IMR-90 (cell line): ENCODE measurements at regions not wholly inside any gene's neighbourhood (a gene's known extent, or its start where the extent isn't known, plus 50 kb on each side); places are given as distances from the start of the nearest gene placed in this dataset.

Experiments
- ATAC-seq: fragments of 200-7000 bp; cut with Tn5 transposase; 2 replicates; pipeline ENCODE4 v1.9.1; 2020; ENCODE audit warnings: low read depth, mild to moderate bottlenecking, moderate library complexity
- BruUV-seq: library from RNA; stranded (reverse); fragments of 400-500 nt; replicated peaks from 2 replicates; lab custom pipeline; 2021; lab: Mats Ljungman, UMichigan
- CTCF ChIA-PET: fragments of 300-600 bp; formaldehyde crosslinking; extraction: SDS; loops from one replicate; lab custom pipeline; 2021; ENCODE audit warnings: antibody characterized with exemption; lab: Yijun Ruan, JAX
- POLR2A ChIA-PET: fragments of 300-600 bp; sonication (Branson Sonifier 250); formaldehyde crosslinking; loops from one replicate; lab custom pipeline; 2022; ENCODE audit warnings: antibody characterized with exemption; ENCODE audit not compliant: unreplicated experiment; lab: Charles Lee
- DNase-seq: peaks from one replicate; pipeline ENCODE4 v3.0.0; 2013
- H2AFZ ChIP-seq: replicated peaks from 2 replicates; pipeline ENCODE3; 2013; ENCODE audit warnings: low read length, mild to moderate bottlenecking; ENCODE audit not compliant: poor library complexity
- H2AK5ac ChIP-seq: 2 replicates; pipeline ENCODE4 v1.6.1; 2013; ENCODE audit warnings: low read depth, low read length, inconsistent platforms
- H2AK9ac ChIP-seq: replicated peaks from 2 replicates; pipeline ENCODE3; 2013; ENCODE audit warnings: mild to moderate bottlenecking, low read depth, low read length, moderate library complexity; ENCODE audit not compliant: poor library complexity
- H2BK120ac ChIP-seq: 2 replicates; pipeline ENCODE4 v1.6.1; 2013; ENCODE audit warnings: low read depth, low read length, inconsistent platforms
- H2BK15ac ChIP-seq: 3 replicates; pipeline ENCODE4 v1.6.1; 2013; ENCODE audit warnings: low read depth, low read length, inconsistent platforms
- H2BK20ac ChIP-seq: 2 replicates; pipeline ENCODE4 v1.6.1; 2013; ENCODE audit warnings: low read depth, mild to moderate bottlenecking, inconsistent platforms, low read length, moderate library complexity
- H2BK5ac ChIP-seq: 2 replicates; pipeline ENCODE4 v1.6.1; 2013; ENCODE audit warnings: mild to moderate bottlenecking, low read depth, low read length, inconsistent platforms; ENCODE audit not compliant: poor library complexity, severe bottlenecking
- H3K14ac ChIP-seq: replicated peaks from 2 replicates; pipeline ENCODE4 v1.6.1; 2013; ENCODE audit warnings: low read depth, low read length, inconsistent platforms
- H3K18ac ChIP-seq: 2 replicates; pipeline ENCODE4 v1.6.1; 2013; ENCODE audit warnings: low read depth, low read length, control low read depth
- H3K23ac ChIP-seq: 2 replicates; pipeline ENCODE4 v1.6.1; 2013; ENCODE audit warnings: low read depth, low read length, inconsistent platforms
- H3K27ac ChIP-seq: 2 replicates; pipeline ENCODE4 v1.5.1; 2013; ENCODE audit warnings: mild to moderate bottlenecking, control low read depth, low read length; ENCODE audit not compliant: insufficient read depth
- H3K27me3 ChIP-seq: 2 replicates; pipeline ENCODE4 v1.6.1; 2013; ENCODE audit warnings: low read length; ENCODE audit not compliant: control insufficient read depth, insufficient read depth
- H3K36me3 ChIP-seq: 2 replicates; pipeline ENCODE4 v1.6.1; 2013; ENCODE audit warnings: low read length, mixed read lengths; ENCODE audit not compliant: control insufficient read depth, insufficient read depth
- H3K4ac ChIP-seq: 2 replicates; pipeline ENCODE4 v1.6.1; 2013; ENCODE audit warnings: low read depth, low read length, inconsistent platforms
- H3K4me1 ChIP-seq: 2 replicates; pipeline ENCODE4 v1.6.1; 2013; ENCODE audit warnings: low read length, mixed read lengths; ENCODE audit not compliant: control insufficient read depth, insufficient read depth
- H3K4me2 ChIP-seq: 2 replicates; pipeline ENCODE4 v1.6.1; 2013; ENCODE audit warnings: low read depth, mild to moderate bottlenecking, control low read depth, low read length, moderate library complexity
- H3K4me3 ChIP-seq: 2 replicates; pipeline ENCODE4 v1.5.1; 2013; ENCODE audit warnings: low read depth, mild to moderate bottlenecking, control low read depth, low read length, moderate library complexity; ENCODE audit not compliant: insufficient read depth
- H3K56ac ChIP-seq: 2 replicates; pipeline ENCODE4 v1.6.1; 2013; ENCODE audit warnings: low read length, inconsistent platforms; ENCODE audit not compliant: insufficient read depth; ENCODE audit errors: extremely low read depth
- H3K79me1 ChIP-seq, 2 experiments: 2 replicates each; pipeline ENCODE4 v1.6.1; 2013; ENCODE audit warnings: low read length in 2 of 2, inconsistent platforms in 1 of 2, low read depth in 1 of 2
- H3K9ac ChIP-seq: 2 replicates; pipeline ENCODE4 v1.6.1; 2013; ENCODE audit warnings: low read depth, low read length, control low read depth
- H3K9me1 ChIP-seq: 2 replicates; pipeline ENCODE4 v1.6.1; 2013; ENCODE audit warnings: low read length, inconsistent platforms; ENCODE audit not compliant: insufficient read depth
- H3K9me3 ChIP-seq: 2 replicates; pipeline ENCODE4 v1.6.1; 2013; ENCODE audit warnings: low read length; ENCODE audit not compliant: control insufficient read depth, insufficient read depth
- H4K20me1 ChIP-seq: 2 replicates; pipeline ENCODE4 v1.6.1; 2013; ENCODE audit warnings: low read length, inconsistent platforms; ENCODE audit not compliant: insufficient read depth
- H4K5ac ChIP-seq: 2 replicates; pipeline ENCODE4 v1.6.1; 2013; ENCODE audit warnings: mild to moderate bottlenecking, low read depth, low read length, control low read depth
- H4K8ac ChIP-seq, 2 experiments: 2 replicates each; pipeline ENCODE4 v1.6.1; 2013; ENCODE audit warnings: low read depth in 2 of 2, low read length in 2 of 2, control low read depth in 1 of 2, inconsistent platforms in 1 of 2
- H4K91ac ChIP-seq: 2 replicates; pipeline ENCODE4 v1.6.1; 2013; ENCODE audit warnings: low read depth, low read length, inconsistent platforms; ENCODE audit not compliant: insufficient read depth
- BHLHE40 ChIP-seq: fragments of 150-350 bp; IDR thresholded peaks from 2 replicates; pipeline ENCODE4 v1.6.1; 2016; ENCODE audit warnings: mild to moderate bottlenecking, low read depth, low read length
- CEBPB ChIP-seq: IDR thresholded peaks from 2 replicates; pipeline ENCODE4 v1.6.1; 2012; ENCODE audit warnings: low read depth, low read length, improper control_type of control experiment
- CHD1 ChIP-seq: IDR thresholded peaks from 2 replicates; pipeline ENCODE4 v1.6.1; 2012; ENCODE audit warnings: low read depth, low read length, improper control_type of control experiment
- CTCF ChIP-seq: conservative IDR thresholded peaks from 2 replicates; pipeline ENCODE4 v1.5.1; 2012; ENCODE audit warnings: mild to moderate bottlenecking, low read depth, low read length, improper control_type of control experiment
- ELK1 ChIP-seq: fragments of 150-350 bp; IDR thresholded peaks from 2 replicates; pipeline ENCODE4 v1.6.1; 2016; ENCODE audit warnings: low read depth, mild to moderate bottlenecking, low read length, moderate library complexity, borderline replicate concordance
- FOS ChIP-seq: fragments of 150-350 bp; IDR thresholded peaks from 2 replicates; pipeline ENCODE4 v1.6.1; 2016; ENCODE audit warnings: low read depth, low read length
- MAFK ChIP-seq: IDR thresholded peaks from 2 replicates; pipeline ENCODE4 v1.6.1; 2012; ENCODE audit warnings: low read depth, low read length, improper control_type of control experiment
- MAZ ChIP-seq: IDR thresholded peaks from 2 replicates; pipeline ENCODE4 v1.6.1; 2012; ENCODE audit warnings: low read depth, mild to moderate bottlenecking, low read length, improper control_type of control experiment, moderate library complexity, borderline replicate concordance
- MXI1 ChIP-seq: IDR thresholded peaks from 2 replicates; pipeline ENCODE4 v1.6.1; 2012; ENCODE audit warnings: low read depth, mild to moderate bottlenecking, low read length, moderate library complexity, borderline replicate concordance
- NFE2L2 ChIP-seq: fragments of 150-350 bp; IDR thresholded peaks from 2 replicates; pipeline ENCODE4 v1.6.1; 2016; ENCODE audit warnings: low read depth, mild to moderate bottlenecking, low read length
- POLR2A ChIP-seq: IDR thresholded peaks from 2 replicates; pipeline ENCODE4 v1.6.1; 2012; ENCODE audit warnings: mild to moderate bottlenecking, low read depth, low read length
- RAD21 ChIP-seq: IDR thresholded peaks from 2 replicates; pipeline ENCODE4 v1.6.1; 2012; ENCODE audit warnings: low read length, improper control_type of control experiment
- RCOR1 ChIP-seq: IDR thresholded peaks from 2 replicates; pipeline ENCODE4 v1.6.1; 2012; ENCODE audit warnings: mild to moderate bottlenecking, low read length, improper control_type of control experiment; ENCODE audit not compliant: insufficient replicate concordance
- RFX5 ChIP-seq: IDR thresholded peaks from 2 replicates; pipeline ENCODE4 v1.8.0; 2012; ENCODE audit warnings: low read depth, mild to moderate bottlenecking, low read length, moderate library complexity
- SMC3 ChIP-seq: fragments of 150-350 bp; IDR thresholded peaks from 2 replicates; pipeline ENCODE4 v1.6.1; 2016; ENCODE audit warnings: low read depth, mild to moderate bottlenecking, antibody characterized with exemption, low read length, moderate library complexity
- USF2 ChIP-seq: fragments of 150-350 bp; IDR thresholded peaks from 2 replicates; pipeline ENCODE4 v1.6.1; 2017; ENCODE audit warnings: mild to moderate bottlenecking, antibody characterized with exemption, low read length, low read depth
- WGBS, 2 experiments: methylation state at CpG; one replicate each; pipeline versions ENCODE4 v1.1.5 to v1.1.7; 2013; ENCODE audit warnings: missing lambda C conversion rate in 2 of 2; ENCODE audit not compliant: insufficient read length in 1 of 2; ENCODE audit errors: extremely low coverage in 2 of 2; 5-methylcytosine and 5-hydroxymethylcytosine counted together
- dilution Hi-C: fragments of 300-500 bp; cut with HindIII; formaldehyde crosslinking; loops from one replicate; pipeline ENCODE4 v1.14.3; 2018; ENCODE audit warnings: low sequenced_read_pairs; ENCODE audit not compliant: unreplicated experiment
- in situ Hi-C: fragments of 300-500 bp; cut with MboI; formaldehyde crosslinking; loops from 3 replicates; pipeline ENCODE4 v1.14.3; 2019; ENCODE audit warnings: low sequenced_read_pairs, inconsistent platforms, mixed read lengths
- intact Hi-C: fragments of 100-400 bp; cut with micrococcal nuclease; formaldehyde crosslinking; loops from 2 replicates; pipeline ENCODE4 v1.10.0; 2022

GRCh38 chr1:5242850-5243249, 588.4 kb downstream of the AJAP1 start:
- Histone ChIP-seq H3K56ac (no peak overlapping the region), H2BK15ac (no peak overlapping the region), H3K23ac (no peak overlapping the region), H3K18ac (no peak overlapping the region), H2BK20ac (no peak overlapping the region), H3K36me3 (no peaks in the 10 kb centered on the region), H3K4me1 (no peaks in the 10 kb centered on the region), H4K91ac (no peak overlapping the region), H2AFZ (no peak overlapping the region), H3K4me3 (no peak overlapping the region), H3K14ac (no peak overlapping the region), H3K4me2 (no peak overlapping the region), H4K20me1 (no peaks in the 10 kb centered on the region), H2BK120ac (no peak overlapping the region), H4K5ac (no peak overlapping the region), H3K9me1 (no peaks in the 10 kb centered on the region), H3K9ac (no peak overlapping the region), H2AK5ac (no peak overlapping the region), H3K27ac (no peak overlapping the region), H3K27me3 (no peaks in the 10 kb centered on the region), H4K8ac (no peak overlapping the region), H2BK5ac (no peak overlapping the region), H3K79me1 (no peaks in the 10 kb centered on the region), H2AK9ac (no peak overlapping the region), H3K9me3 (peaks cover 40% of the 10 kb centered on the region), H3K4ac (no peak overlapping the region)
- intact Hi-C loops = no loop called here
- in situ Hi-C loops = no loop called here
- POLR2A ChIA-PET = no interaction called here
- ATAC-seq = no peak
- TF ChIP-seq MXI1 (no peak), POLR2A (no peak), RFX5 (no peak), RAD21 (no peak), BHLHE40 (no peak), CHD1 (no peak), CEBPB (no peak), CTCF (no peak), RCOR1 (no peak), ELK1 (no peak), MAZ (no peak), SMC3 (no peak), FOS (no peak), USF2 (no peak), MAFK (no peak), NFE2L2 (no peak)
- 30% methylated on average over 2 of the region's 5 CpGs; no CpG with 5 or more reads in 1 of the 2 experiments for WGBS, 2 experiments
- CTCF ChIA-PET = no interaction called here
- dilution Hi-C loops = no loop called here
- BruUV-seq = no TSS peak
- DNase-seq = no peak
